ENCODE measurements at regions not wholly inside any gene's neighbourhood (a gene's known extent, or its start where the extent isn't known, plus 50 kb on each side); places are given as distances from the start of the nearest gene placed in this dataset.
"Not testable (repeated sequence)": the region's sequence is repeated elsewhere in the genome, so short reads cannot be mapped to it uniquely, and the experiment has no call there.

DNA sequence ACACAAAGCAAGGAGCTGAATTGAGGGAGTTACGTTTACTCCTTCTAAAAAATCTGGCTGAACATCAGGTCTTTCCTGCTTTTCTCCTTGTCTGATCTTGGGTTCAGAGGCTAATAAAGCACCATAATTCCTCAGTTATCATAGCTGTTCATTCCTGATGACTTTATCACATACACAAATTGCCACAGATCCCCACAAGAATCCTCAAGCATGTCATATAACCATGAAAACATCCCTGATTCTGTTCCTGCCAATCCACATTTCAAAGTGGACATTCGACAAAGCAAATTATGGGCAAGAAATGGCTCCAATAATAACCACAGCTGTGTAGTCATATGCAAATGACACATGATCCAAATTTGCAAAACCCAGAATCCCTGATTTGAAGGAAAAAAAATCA, 321.3 kb downstream of the MEX3B start:
- Mint-ChIP-seq H3K36me3 (ENCODE audit: insufficient read depth) (peaks cover 28% of the 10 kb centered on the region), H3K4me3 (ENCODE audit: low read depth) (no peak overlapping the region), H3K9me3 (ENCODE audit: low read depth) (peaks cover 31% of the 10 kb centered on the region), H3K27ac (no peak overlapping the region), H3K4me1 (ENCODE audit: low read depth) (peaks cover under 1% of the 10 kb centered on the region), H3K27me3 (no peaks in the 10 kb centered on the region)
- no peak for DNase-seq (ENCODE audit: low spot score, unreplicated experiment)
- TF ChIP-seq, protein P1, sequence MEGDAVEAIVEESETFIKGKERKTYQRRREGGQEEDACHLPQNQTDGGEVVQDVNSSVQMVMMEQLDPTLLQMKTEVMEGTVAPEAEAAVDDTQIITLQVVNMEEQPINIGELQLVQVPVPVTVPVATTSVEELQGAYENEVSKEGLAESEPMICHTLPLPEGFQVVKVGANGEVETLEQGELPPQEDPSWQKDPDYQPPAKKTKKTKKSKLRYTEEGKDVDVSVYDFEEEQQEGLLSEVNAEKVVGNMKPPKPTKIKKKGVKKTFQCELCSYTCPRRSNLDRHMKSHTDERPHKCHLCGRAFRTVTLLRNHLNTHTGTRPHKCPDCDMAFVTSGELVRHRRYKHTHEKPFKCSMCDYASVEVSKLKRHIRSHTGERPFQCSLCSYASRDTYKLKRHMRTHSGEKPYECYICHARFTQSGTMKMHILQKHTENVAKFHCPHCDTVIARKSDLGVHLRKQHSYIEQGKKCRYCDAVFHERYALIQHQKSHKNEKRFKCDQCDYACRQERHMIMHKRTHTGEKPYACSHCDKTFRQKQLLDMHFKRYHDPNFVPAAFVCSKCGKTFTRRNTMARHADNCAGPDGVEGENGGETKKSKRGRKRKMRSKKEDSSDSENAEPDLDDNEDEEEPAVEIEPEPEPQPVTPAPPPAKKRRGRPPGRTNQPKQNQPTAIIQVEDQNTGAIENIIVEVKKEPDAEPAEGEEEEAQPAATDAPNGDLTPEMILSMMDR (IDR thresholded peaks at IDR 0.05; ENCODE audit: unreplicated experiment) = no peak

DNA sequence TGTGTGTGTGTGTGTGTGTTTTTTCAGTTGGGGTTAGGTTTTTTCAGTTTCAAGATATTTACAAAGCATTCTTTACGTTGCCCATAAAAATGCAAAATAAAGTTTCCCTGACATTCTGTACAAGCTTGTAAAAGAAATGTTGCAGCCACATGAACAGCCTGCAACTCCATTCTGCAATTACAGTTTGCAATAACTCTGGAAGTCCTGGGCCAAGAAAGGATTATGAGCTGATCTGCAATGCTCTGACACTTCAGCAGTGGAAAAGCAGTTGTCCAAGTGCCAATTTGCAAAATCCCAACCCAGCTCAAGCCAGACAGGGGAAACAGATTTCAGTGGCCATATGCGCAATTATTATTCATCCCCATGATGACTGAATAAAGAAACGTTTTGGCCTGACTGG, 322.1 kb downstream of the MEX3B start:
- H3K9me3 Mint-ChIP-seq (ENCODE audit: low read depth) = peaks cover 30% of the 10 kb centered on the region
- TF ChIP-seq, protein P1 (IDR thresholded peaks at IDR 0.05; ENCODE audit: unreplicated experiment) = no peak
- no peaks in the 10 kb centered on the region for H3K27me3 Mint-ChIP-seq
- H3K4me3 Mint-ChIP-seq (ENCODE audit: low read depth) = no peak overlapping the region
- H3K4me1 Mint-ChIP-seq (ENCODE audit: low read depth) = peaks cover 3% of the 10 kb centered on the region
- peaks cover 22% of the 10 kb centered on the region for H3K36me3 Mint-ChIP-seq (ENCODE audit: insufficient read depth)
- H3K27ac Mint-ChIP-seq = no peak overlapping the region
- no peak for DNase-seq (ENCODE audit: low spot score, unreplicated experiment)

DNA sequence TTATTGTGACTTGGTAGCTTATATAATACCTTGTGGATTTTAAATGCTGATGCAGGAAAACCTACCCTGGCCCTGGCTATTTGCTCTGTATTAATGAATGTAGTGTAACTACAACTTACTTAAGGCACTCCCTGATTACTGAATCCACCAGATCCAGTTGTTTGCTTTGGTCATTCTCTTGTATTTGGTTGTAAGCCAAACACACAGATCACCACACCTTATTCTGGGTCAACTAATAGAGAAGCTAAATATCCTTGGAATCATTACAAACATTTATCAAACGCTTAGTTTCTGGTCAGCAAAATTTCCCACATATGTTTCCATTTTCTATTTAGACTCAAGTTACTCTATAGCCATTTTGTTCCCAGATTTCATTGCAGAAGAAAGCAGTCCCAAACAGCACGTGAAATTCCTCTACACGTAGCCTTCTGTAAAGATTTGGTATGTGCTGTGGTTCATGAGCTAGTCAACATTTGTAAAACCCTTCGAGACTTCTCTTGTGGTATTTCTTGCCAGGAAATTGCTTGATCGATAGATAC, 322.6 kb downstream of the MEX3B start:
- Mint-ChIP-seq H3K27me3 (no peaks in the 10 kb centered on the region), H3K27ac (no peak overlapping the region), H3K4me1 (ENCODE audit: low read depth) (peaks cover 6% of the 10 kb centered on the region), H3K36me3 (ENCODE audit: insufficient read depth) (peaks cover 21% of the 10 kb centered on the region), H3K9me3 (ENCODE audit: low read depth) (peaks cover 30% of the 10 kb centered on the region), H3K4me3 (ENCODE audit: low read depth) (no peak overlapping the region)
- TF ChIP-seq, protein P1 (IDR thresholded peaks at IDR 0.05; ENCODE audit: unreplicated experiment) = no peak
- no peak for DNase-seq (ENCODE audit: low spot score, unreplicated experiment)

DNA sequence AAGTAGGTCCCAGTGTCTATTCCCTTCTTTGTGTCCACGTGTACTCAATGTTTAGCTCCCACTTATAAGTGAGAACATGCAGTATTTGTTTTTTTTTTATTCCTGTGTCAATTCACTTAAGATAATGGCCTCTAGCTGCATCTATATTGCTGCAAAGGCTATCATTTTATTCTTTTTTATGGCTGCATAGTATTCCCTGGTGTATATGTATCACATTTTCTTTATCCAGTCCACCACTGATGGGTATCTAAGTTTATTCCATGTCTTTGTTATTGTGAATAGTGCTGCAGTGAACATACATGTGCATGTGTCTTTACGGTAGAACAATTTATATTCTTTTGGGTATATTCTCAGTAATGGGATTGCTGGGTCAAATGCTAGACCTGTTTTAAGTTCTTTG, 329.4 kb downstream of the MEX3B start:
- not testable (repeated sequence) for DNase-seq (ENCODE audit: low spot score, unreplicated experiment); H3K36me3 Mint-ChIP-seq (ENCODE audit: insufficient read depth); H3K27ac Mint-ChIP-seq; H3K27me3 Mint-ChIP-seq; H3K4me3 Mint-ChIP-seq (ENCODE audit: low read depth); H3K4me1 Mint-ChIP-seq (ENCODE audit: low read depth)
- peaks cover 16% of the 10 kb centered on the region for H3K9me3 Mint-ChIP-seq (ENCODE audit: low read depth)

DNA sequence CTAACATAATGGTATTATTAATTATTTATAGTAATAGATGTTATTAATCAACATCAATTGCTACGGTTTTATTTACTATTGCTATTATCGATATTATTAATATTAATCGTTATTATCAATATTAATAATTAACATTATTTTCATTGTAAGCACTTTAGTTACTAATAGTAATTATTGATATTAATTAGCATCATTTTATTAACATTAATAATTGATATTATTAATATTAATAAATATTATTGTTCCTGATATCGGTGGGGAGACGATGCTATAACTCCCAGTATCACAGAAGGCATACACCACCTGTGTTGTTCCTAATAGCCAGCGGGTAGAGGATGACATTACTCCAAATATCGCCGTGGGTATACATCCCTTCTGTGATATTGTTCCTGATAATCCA, 335.5 kb downstream of the MEX3B start:
- peaks cover 4% of the 10 kb centered on the region for H3K9me3 Mint-ChIP-seq (ENCODE audit: low read depth)
- no peak for DNase-seq (ENCODE audit: low spot score, unreplicated experiment)
- H3K4me3 Mint-ChIP-seq (ENCODE audit: low read depth) = no peak overlapping the region
- H3K36me3 Mint-ChIP-seq (ENCODE audit: insufficient read depth) = peaks cover 3% of the 10 kb centered on the region
- H3K27ac Mint-ChIP-seq = no peak overlapping the region
- TF ChIP-seq, protein P1 (IDR thresholded peaks at IDR 0.05; ENCODE audit: unreplicated experiment) = no peak
- H3K27me3 Mint-ChIP-seq = no peaks in the 10 kb centered on the region
- no peaks in the 10 kb centered on the region for H3K4me1 Mint-ChIP-seq (ENCODE audit: low read depth)

DNA sequence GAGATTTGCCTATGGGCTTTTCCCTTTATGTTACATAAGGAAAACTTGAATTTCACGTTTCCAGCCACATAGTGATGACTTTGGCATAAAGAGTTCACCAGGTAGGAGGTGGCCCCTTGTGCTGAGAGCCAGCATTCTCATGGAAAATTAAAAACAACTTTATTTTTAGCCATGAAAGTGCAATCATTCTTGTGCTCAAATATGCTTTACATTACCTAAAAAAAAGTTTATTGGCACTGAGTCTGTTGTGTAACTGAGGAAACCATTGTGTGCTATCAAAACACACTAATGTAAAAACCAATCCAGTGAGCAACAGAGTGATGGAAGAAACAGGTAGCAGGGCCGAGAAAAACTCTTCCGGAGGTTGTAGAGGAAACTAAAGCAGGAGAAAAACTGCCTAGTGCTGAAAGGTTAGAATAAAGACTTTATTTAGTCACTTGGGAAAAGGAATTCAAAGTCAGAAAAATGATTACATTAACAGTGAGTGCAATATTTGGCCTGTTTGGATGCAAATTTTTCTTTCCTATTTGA, 332.9 kb upstream of the TMC3 start:
- H3K4me3 Mint-ChIP-seq (ENCODE audit: low read depth); H3K4me1 Mint-ChIP-seq (ENCODE audit: low read depth); H3K27me3 Mint-ChIP-seq; DNase-seq (ENCODE audit: low spot score, unreplicated experiment); H3K36me3 Mint-ChIP-seq (ENCODE audit: insufficient read depth); H3K9me3 Mint-ChIP-seq (ENCODE audit: low read depth): not testable (repeated sequence)
- H3K27ac Mint-ChIP-seq = peak overlapping the region; percentile 2

DNA sequence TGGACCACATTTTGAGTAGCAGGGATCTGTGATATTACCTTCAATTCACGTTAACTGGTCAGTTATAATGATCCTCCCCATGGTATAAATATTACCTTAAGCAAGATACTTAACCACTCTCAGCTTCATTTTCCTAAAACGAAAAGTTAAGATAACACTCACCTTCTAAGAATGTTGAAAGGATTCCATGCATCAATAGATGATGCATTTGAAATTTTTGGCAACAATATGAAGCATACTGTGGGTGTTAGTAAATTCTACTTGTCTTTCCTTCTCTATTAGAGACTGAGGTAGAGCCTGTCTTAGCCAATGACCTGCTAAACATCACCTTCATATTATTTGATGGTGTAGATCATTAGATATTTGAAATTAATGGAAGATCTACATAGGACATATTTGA, 331.7 kb upstream of the TMC3 start:
- H3K36me3 Mint-ChIP-seq (ENCODE audit: insufficient read depth); H3K4me1 Mint-ChIP-seq (ENCODE audit: low read depth); H3K27me3 Mint-ChIP-seq; DNase-seq (ENCODE audit: low spot score, unreplicated experiment); H3K9me3 Mint-ChIP-seq (ENCODE audit: low read depth); H3K4me3 Mint-ChIP-seq (ENCODE audit: low read depth); H3K27ac Mint-ChIP-seq: not testable (repeated sequence)
